ENCODE measurements at regions not wholly inside any gene's neighbourhood (a gene's known extent, or its start where the extent isn't known, plus 50 kb on each side); places are given as distances from the start of the nearest gene placed in this dataset.

- no peak overlapping the region for H4K91ac ChIP-seq (ENCODE audit: insufficient read length, low read depth, low read length)
These were observed 117.2 kb upstream of the MTNR1B start for GRCh38 chr11:92852229-92852628.

More at GRCh38 chr11:92852229-92852628, 117.2 kb upstream of the MTNR1B start:
- H3K27ac ChIP-seq (ENCODE audit: insufficient read length, low read depth, low read length), result no peak overlapping the region
- H3K23ac ChIP-seq (ENCODE audit: insufficient read length, low read depth, low read length), result no peak overlapping the region
- no peak overlapping the region for H2AK5ac ChIP-seq (ENCODE audit: insufficient read length, low read length)
- H3K4me2 ChIP-seq (ENCODE audit: insufficient read depth, insufficient read length, low read length), result no peak overlapping the region
- no peaks in the 10 kb centered on the region; a peak in 2 of 5 replicates for H3K9me3 Mint-ChIP-seq
- no peaks in the 10 kb centered on the region for H3K9me3 ChIP-seq (ENCODE audit: control insufficient read depth, low read depth, low read length)
- H2BK12ac ChIP-seq (ENCODE audit: insufficient read length, low read depth, low read length), result no peak overlapping the region
- H3K14ac ChIP-seq (ENCODE audit: insufficient read depth, low read length), result no peak overlapping the region
- no peaks in the 10 kb centered on the region for H3K23me2 ChIP-seq (ENCODE audit: insufficient read length, low read depth, low read length, poor library complexity, severe bottlenecking)
- no peak overlapping the region for H2BK5ac ChIP-seq (ENCODE audit: insufficient read length, low read length)
- H3K18ac ChIP-seq (ENCODE audit: insufficient read length, low read depth, low read length), result no peak overlapping the region
- no peaks in the 10 kb centered on the region for H3K79me2 ChIP-seq (ENCODE audit: insufficient read depth, low read length)
- H3K36me3 Mint-ChIP-seq (ENCODE audit: insufficient read depth in 1 of 3, low read depth in 3 of 3), result peaks cover 0 to 8% (median 6%) of the 10 kb centered on the region in 3 experiments; a peak in 3 of 7 replicates
- H3K4me3 Mint-ChIP-seq, result no peak overlapping the region
- H3K27me3 Mint-ChIP-seq (ENCODE audit: low read depth), result no peaks in the 10 kb centered on the region
- H2BK20ac ChIP-seq (ENCODE audit: low read depth, low read length, poor library complexity, severe bottlenecking), result no peak overlapping the region
- H3K4me1 ChIP-seq (ENCODE audit: insufficient read depth, low read length), result no peaks in the 10 kb centered on the region
- H3K27me3 ChIP-seq (ENCODE audit: insufficient read depth, low read length), result no peaks in the 10 kb centered on the region
- no peaks in the 10 kb centered on the region for H3K79me1 ChIP-seq (ENCODE audit: insufficient read depth, low read depth, low read length, poor library complexity, severe bottlenecking)
- H2BK120ac ChIP-seq (ENCODE audit: low read depth, low read length, poor library complexity, severe bottlenecking), result no peak overlapping the region
- no peaks in the 10 kb centered on the region for H4K20me1 ChIP-seq (ENCODE audit: control insufficient read depth, insufficient read depth, insufficient read length)
- no peak for DNase-seq
- H3T11ph ChIP-seq (ENCODE audit: low read length), result no peak overlapping the region
- no peak overlapping the region for H4K5ac ChIP-seq (ENCODE audit: insufficient read length, low read depth, low read length)
- no peak for TF ChIP-seq CTCF (conservative IDR thresholded peaks at IDR 0.05)
- no peak overlapping the region for H3K9ac ChIP-seq (ENCODE audit: extremely low read depth, insufficient read length, low read length)
- H4K8ac ChIP-seq (replicated peaks; ENCODE audit: insufficient read length, low read depth, low read length), result no peak overlapping the region
- H3K56ac ChIP-seq (ENCODE audit: insufficient read length, low read depth, low read length), result no peak overlapping the region
- no peaks in the 10 kb centered on the region for H3K4me1 Mint-ChIP-seq
- H2BK15ac ChIP-seq (ENCODE audit: low read depth, low read length), result no peak overlapping the region
- no peak overlapping the region for H3K4ac ChIP-seq (ENCODE audit: low read depth, low read length)
- no peak overlapping the region for H3K27ac Mint-ChIP-seq
- H2AFZ ChIP-seq (ENCODE audit: low read length), result no peak overlapping the region
